ENCODE measurements at regions not wholly inside any gene's neighbourhood (a gene's known extent, or its start where the extent isn't known, plus 50 kb on each side); places are given as distances from the start of the nearest gene placed in this dataset.
"Not testable (repeated sequence)": the region's sequence is repeated elsewhere in the genome, so short reads cannot be mapped to it uniquely, and the experiment has no call there.

- not testable (repeated sequence) for TF ChIP-seq GTF2F1 (IDR thresholded peaks at IDR 0.05; ENCODE audit: borderline replicate concordance, low read depth, low read length); JUN (IDR thresholded peaks at IDR 0.05; ENCODE audit: low read depth, low read length); SRF (IDR thresholded peaks at IDR 0.05; ENCODE audit: low read depth, low read length); CTCF (IDR thresholded peaks at IDR 0.05; ENCODE audit: control extremely low read depth in 1 of 3, insufficient read depth in 1 of 3, low read depth in 1 of 3, low read length in 3 of 3); POLR2A (IDR thresholded peaks at IDR 0.05; ENCODE audit: control extremely low read depth in 1 of 2, low read depth in 2 of 2, low read length in 2 of 2); KDM1A (IDR thresholded peaks at IDR 0.05; ENCODE audit: borderline replicate concordance, low read length); PHF8 (conservative IDR thresholded peaks at IDR 0.05; ENCODE audit: low read depth, low read length); POLR2AphosphoS5 (IDR thresholded peaks at IDR 0.05; ENCODE audit: low read depth, low read length); MAX (IDR thresholded peaks at IDR 0.05); TCF12 (IDR thresholded peaks at IDR 0.05; ENCODE audit: low read depth, low read length); RXRA (IDR thresholded peaks at IDR 0.05; ENCODE audit: insufficient read depth, low read depth, low read length); EP300 (IDR thresholded peaks at IDR 0.05; ENCODE audit: borderline replicate concordance in 1 of 2, low read depth in 2 of 2, low read length in 2 of 2); EGR1 (IDR thresholded peaks at IDR 0.05; ENCODE audit: borderline replicate concordance, low read depth, low read length); MAFK (IDR thresholded peaks at IDR 0.05; ENCODE audit: low read depth, low read length)
Observed at GRCh38 chr1:149338221-149338691, 136.6 kb upstream of the NBPF19 start.
